Neutrophil (primary cell): ENCODE measurements at regions not wholly inside any gene's neighbourhood (a gene's known extent, or its start where the extent isn't known, plus 50 kb on each side); places are given as distances from the start of the nearest gene placed in this dataset.

Experiments used
- H3K27ac ChIP-seq: fragments of 200-600 bp; sonication (generic); 2 replicates; pipeline ENCODE4 v1.5.1; 2016; ENCODE audit warnings: mild to moderate bottlenecking, moderate library complexity
- H3K27me3 ChIP-seq: fragments of 200-600 bp; sonication (generic); 2 replicates; pipeline ENCODE4 v1.6.0; 2016; ENCODE audit warnings: mild to moderate bottlenecking
- H3K36me3 ChIP-seq: fragments of 200-600 bp; sonication (generic); 2 replicates; pipeline ENCODE4 v1.5.1; 2017
- H3K4me1 ChIP-seq, 2 experiments: fragments of 200-600 bp in 1 of 2; sonication (generic) in 1 of 2; 1 replicate in 1 of 2; 2 replicates in 1 of 2; pipeline versions ENCODE4 v1.5.1 to v1.6.1; 2013 to 2016; ENCODE audit warnings: low read depth in 1 of 2, low read length in 1 of 2, mild to moderate bottlenecking in 1 of 2, moderate library complexity in 1 of 2; ENCODE audit not compliant: control insufficient read depth in 1 of 2, insufficient read depth in 1 of 2
- H3K4me3 ChIP-seq, 2 experiments: fragments of 200-600 bp in 1 of 2; sonication (generic) in 1 of 2; 1 replicate in 1 of 2; 2 replicates in 1 of 2; pipeline ENCODE4 v1.5.1; 2013 to 2016; ENCODE audit warnings: low read depth in 1 of 2, low read length in 1 of 2, mild to moderate bottlenecking in 1 of 2, moderate library complexity in 1 of 2
- H3K9me3 ChIP-seq: fragments of 200-600 bp; sonication (generic); 2 replicates; pipeline ENCODE4 v1.5.1; 2016
- CTCF ChIP-seq: fragments of 200-600 bp; sonication (generic); IDR thresholded peaks from 2 replicates; pipeline ENCODE4 v1.5.1; 2016; ENCODE audit warnings: antibody characterized with exemption

GRCh38 chr1:55289614-55290013 lies 74.5 kb upstream of the USP24 start:
- Histone ChIP-seq H3K27ac (no peak overlapping the region), H3K9me3 (no peaks in the 10 kb centered on the region), H3K36me3 (no peaks in the 10 kb centered on the region), H3K4me3 (no peak overlapping the region), H3K4me1 (no peaks in the 10 kb centered on the region), H3K27me3 (no peaks in the 10 kb centered on the region)
- TF ChIP-seq CTCF: no peak

GRCh38 chr1:55289042-55289441 lies 73.9 kb upstream of the USP24 start:
- Histone ChIP-seq H3K4me1 (no peaks in the 10 kb centered on the region), H3K9me3 (no peaks in the 10 kb centered on the region), H3K4me3 (no peak overlapping the region), H3K36me3 (no peaks in the 10 kb centered on the region), H3K27me3 (no peaks in the 10 kb centered on the region), H3K27ac (no peak overlapping the region)
- TF ChIP-seq CTCF: no peak

GRCh38 chr1:55288245-55288644 lies 73.1 kb upstream of the USP24 start:
- Histone ChIP-seq H3K4me3 (no peak overlapping the region), H3K27ac (no peak overlapping the region), H3K36me3 (no peaks in the 10 kb centered on the region), H3K9me3 (no peaks in the 10 kb centered on the region), H3K4me1 (no peaks in the 10 kb centered on the region), H3K27me3 (no peaks in the 10 kb centered on the region)
- no peak for TF ChIP-seq CTCF

GRCh38 chr1:55287723-55288122 lies 72.6 kb upstream of the USP24 start:
- Histone ChIP-seq H3K9me3 (no peaks in the 10 kb centered on the region), H3K27ac (no peak overlapping the region), H3K4me1 (no peaks in the 10 kb centered on the region), H3K4me3 (no peak overlapping the region), H3K36me3 (no peaks in the 10 kb centered on the region), H3K27me3 (no peaks in the 10 kb centered on the region)
- no peak for TF ChIP-seq CTCF

- no peak for TF ChIP-seq CTCF
- Histone ChIP-seq H3K36me3 (no peaks in the 10 kb centered on the region), H3K27ac (no peak overlapping the region)
These were observed 71.9 kb upstream of the USP24 start for GRCh38 chr1:55286856-55287602.

More at GRCh38 chr1:55286856-55287602, 71.9 kb upstream of the USP24 start:
- H3K27me3 ChIP-seq: no peaks in the 10 kb centered on the region
- H3K4me3 ChIP-seq: no peak overlapping the region
- H3K9me3 ChIP-seq: no peaks in the 10 kb centered on the region
- H3K4me1 ChIP-seq: no peaks in the 10 kb centered on the region
